GM19468 (cell line): ENCODE measurements at regions not wholly inside any gene's neighbourhood (a gene's known extent, or its start where the extent isn't known, plus 50 kb on each side); places are given as distances from the start of the nearest gene placed in this dataset.

Experiments used
- ATAC-seq: cut with Tn5 transposase; IDR thresholded peaks from one replicate; pipeline ENCODE4 v1.9.1; 2021; ENCODE audit warnings: mild to moderate bottlenecking, moderate library complexity, moderate number of reproducible peaks; ENCODE audit not compliant: unreplicated experiment; ENCODE audit errors: extremely low read depth

DNA sequence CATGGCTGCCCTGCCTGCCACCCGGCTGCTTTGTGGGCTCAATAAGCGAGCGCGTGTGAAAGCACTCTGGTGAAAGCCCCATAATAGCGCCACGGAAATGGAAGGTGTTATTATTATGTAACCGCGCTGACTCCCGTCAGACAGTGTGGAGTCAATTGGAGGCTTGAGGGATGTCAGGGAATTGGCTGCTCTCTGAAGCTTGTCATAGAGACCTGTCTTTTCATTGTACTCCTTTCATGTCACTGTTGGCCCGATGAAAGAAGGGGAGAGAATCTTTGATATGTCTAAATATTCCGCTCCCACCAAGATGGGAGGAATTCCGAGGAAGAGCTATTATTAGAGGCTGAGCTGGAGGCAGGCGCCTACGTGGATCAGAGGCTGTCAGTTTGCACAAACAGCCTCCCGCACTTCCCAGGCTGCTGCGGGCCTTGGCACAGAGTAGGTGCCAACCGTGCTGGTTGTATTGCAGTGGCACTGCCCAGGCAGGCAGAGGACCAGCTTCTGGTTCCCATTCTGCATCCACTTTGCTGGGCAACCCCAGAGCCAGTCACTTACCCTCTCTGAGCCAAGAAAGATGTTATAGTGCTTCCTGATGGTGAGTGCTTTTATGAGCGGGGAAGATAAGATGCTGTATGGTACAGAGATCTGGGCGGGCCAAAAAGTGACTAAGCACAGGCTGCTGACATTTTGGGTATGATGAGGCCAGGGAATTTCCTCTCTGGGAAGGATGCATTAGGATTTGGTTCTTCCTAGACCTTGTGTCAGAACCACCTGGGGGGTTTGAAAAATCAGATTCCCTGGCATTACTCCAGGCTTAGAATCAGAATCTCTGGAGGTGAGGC lies 151.4 kb downstream of the RPS24 start:
- ATAC-seq: no peak

DNA sequence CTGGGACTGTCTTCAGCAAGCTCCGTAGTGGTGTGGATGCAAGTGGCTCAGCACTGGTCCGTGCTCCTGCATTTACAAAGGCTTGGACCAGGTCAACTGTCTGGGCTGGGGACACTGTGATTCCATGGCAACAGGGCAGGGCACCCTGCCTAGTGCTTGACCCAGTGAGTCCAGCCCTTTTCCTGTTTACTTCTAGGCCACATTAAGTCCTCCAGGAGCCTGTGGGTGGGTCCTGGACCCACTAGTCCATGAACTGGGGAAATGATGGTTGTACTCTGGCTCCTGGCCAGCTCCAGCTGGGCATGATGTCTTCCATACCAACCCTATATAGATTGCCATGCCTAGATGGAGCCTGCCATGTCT lies 152.0 kb downstream of the RPS24 start:
- ATAC-seq: no peak

- ATAC-seq: no peak
Observed at GRCh38 chr10:78186572-78186971, 152.9 kb downstream of the RPS24 start.

- no peak for ATAC-seq
Observed at GRCh38 chr10:78187371-78187770, 153.7 kb downstream of the RPS24 start.

DNA sequence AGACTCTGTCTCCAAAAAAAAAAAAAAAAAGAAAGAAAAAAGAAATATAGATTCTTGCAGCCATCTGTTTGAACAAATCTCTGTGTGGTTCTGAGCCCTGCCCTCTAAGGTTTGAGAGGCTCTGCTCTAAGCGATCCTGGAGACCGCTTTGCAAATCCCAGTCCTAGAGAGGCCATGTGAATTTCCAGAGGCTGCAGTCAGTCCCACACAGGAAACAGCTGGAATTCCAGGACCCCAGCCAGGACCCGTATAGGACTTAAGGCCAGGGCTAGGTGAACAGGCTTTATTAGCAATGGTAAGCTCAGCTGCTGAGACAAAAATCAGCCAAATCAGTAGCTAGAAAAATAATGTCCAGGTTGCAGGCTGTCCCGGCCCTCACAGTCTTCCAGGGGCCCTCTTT lies 154.8 kb downstream of the RPS24 start:
- ATAC-seq: no peak

DNA sequence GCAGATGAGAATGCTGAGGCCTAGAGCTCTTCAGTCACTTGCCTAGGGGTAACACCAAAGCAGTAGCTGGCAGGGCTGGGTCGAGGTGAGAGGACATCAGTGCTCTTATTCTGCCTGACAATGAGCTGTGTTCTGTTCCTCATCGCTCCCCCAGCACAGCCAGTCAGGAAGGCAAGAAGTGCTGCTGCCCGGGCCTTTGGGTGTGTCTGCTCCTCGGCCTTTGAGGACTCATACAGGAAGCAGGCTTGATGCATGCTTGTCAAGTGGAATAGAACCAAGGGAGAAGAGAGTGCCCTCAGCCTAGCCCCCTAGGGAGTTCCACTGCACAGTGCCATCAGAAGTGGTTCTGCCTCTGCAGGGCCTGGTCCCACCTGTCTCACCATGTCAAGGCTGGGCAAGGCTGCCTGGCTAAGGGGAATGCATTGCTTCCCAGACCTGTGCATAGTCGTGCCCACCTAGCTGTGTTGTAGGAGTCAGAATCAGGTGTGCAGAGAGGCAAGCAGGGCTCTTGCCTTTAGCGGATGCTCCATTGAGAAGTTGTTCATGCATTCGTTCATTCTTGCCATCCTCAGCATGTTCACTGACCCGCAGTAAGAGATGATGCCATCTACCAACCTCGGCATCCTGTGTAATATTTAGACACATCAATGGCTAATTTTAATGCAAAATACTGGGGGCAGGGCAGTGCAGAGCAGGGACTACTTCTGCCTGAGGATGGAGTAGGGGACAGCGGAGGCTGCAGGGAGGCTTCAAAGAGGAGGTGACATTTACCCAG lies 156.6 kb downstream of the RPS24 start:
- no peak for ATAC-seq

GRCh38 chr10:78191301-78191700 lies 157.6 kb downstream of the RPS24 start:
- ATAC-seq: no peak

DNA sequence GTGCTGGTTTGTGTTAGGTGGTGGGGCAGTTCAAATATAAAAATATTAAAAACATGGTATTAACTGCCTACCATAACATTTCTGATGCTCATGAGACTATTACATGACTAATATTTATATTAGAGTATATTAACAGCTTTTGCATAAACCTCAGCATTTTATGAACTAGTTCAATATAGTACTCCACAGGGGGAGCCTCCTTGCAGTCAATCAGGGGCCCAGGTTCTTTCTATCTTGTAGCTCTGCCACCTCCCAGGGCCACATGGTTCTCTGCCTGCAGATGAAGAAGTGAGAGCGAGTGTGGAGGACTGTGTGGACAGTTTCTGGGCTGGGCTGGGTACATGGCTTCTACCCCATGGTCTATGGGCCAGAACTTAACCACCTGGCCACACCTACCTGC lies 159.5 kb downstream of the RPS24 start:
- ATAC-seq: no peak

- ATAC-seq: no peak
Observed at GRCh38 chr10:78194050-78194449, 160.4 kb downstream of the RPS24 start.

- no peak for ATAC-seq
Observed at GRCh38 chr10:78194539-78195402, 161.1 kb downstream of the RPS24 start.

DNA sequence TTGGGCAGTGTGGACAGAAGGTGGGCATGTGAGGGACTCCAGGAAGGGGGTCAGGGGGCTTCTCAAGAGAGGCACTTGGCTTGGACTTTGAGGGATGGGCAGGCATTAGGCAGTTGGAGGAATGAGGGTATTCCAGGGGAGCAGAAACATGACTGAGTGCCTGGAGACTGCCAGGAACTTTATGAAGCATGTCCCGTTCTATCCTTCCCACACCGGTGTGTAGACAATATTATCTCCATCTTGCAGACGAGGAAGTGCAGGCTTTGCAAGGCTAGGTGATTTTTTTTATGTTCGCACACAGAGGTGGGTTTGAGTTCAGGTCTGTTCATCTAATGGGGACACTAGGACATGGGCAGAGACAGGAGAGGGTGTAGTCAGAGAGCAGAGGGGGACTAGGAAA lies 162.7 kb downstream of the RPS24 start:
- ATAC-seq: no peak

DNA sequence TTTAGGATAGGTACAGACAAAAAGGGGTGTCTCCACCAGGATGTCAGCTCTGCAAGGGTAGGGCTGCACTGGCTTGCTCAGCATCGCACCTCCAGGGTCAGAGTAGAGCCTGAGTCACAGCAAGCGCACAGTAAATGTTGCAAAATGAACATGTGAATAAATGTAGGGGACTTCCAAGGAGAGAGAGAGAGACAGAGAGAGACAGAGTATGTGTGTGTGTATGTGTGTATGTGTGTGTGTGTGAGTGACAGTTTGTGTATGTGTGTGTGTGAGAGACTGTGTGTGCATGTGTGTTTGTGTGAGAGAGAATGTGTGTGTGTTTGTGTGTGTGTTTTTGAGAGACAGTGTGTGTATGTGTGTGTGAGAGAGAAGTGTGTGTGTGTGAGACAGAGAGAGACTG lies 163.3 kb downstream of the RPS24 start:
- no peak for ATAC-seq

- no peak for ATAC-seq
Observed at GRCh38 chr10:78197628-78198272, 164.1 kb downstream of the RPS24 start.

- no peak for ATAC-seq
Observed at GRCh38 chr10:78199005-78199725, 165.5 kb downstream of the RPS24 start.

- no peak for ATAC-seq
Observed at GRCh38 chr10:78199759-78200158, 166.1 kb downstream of the RPS24 start.

- no peak for ATAC-seq
Observed at GRCh38 chr10:78200686-78201085, 167.0 kb downstream of the RPS24 start.

GRCh38 chr10:78202386-78202785 lies 168.7 kb downstream of the RPS24 start:
- no peak for ATAC-seq

- no peak for ATAC-seq
Observed at GRCh38 chr10:78203915-78204818, 170.5 kb downstream of the RPS24 start.
